ENCODE measurements at regions not wholly inside any gene's neighbourhood (a gene's known extent, or its start where the extent isn't known, plus 50 kb on each side); places are given as distances from the start of the nearest gene placed in this dataset.

DNA sequence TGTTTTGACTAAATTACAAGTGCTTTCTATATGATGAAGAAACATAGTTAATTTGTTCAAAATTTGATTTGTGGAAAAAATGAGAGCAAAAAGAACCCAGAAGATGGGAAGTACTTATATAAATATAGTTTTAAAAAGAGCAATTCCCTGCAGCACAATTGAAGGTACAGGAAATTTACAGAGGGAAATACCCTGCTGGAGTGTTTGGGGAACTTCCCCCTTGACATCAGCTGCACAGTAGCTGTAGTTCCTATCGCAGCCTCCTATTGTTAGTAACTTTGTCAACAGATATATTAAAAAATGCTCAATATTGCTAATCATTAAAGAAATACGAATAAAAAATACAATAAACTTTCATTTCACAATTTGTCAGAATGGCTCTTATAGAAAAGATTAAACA, 1118.8 kb upstream of the ZEB2 start:
- DNase-seq (ENCODE audit: low spot score), result no peak

DNA sequence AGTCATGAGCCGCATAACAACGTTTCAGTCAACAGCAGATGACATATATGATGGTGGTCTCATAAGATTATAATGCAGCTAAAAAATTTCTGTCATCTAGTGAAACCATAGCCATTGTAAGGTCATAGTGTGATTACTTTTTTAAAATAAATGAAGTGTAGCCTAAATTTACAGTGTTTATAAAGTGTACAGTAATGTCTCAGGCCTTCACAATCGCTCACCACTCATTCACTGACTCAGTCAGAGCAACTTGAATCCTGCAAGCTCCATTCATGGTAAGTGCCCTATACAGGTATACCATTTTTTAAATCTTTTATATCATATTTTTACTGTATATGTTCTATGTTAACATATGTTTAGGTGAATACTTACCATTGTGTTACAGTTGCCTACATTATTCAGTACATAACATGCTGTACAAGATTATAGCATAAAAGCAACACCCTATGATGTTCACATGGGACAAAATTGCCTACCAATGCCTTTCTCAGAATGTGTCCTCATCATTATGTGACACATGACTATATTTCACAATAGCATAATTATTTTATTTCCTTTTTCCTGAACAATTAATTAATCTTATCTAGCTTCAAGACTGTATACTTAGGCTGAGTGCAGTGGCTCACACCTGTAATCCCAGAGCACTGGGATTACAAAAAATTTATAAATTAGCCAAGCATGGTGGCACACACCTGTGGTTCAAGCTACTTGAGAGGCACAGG, 1115.9 kb upstream of the ZEB2 start:
- DNase-seq (ENCODE audit: low spot score), result no peak

DNA sequence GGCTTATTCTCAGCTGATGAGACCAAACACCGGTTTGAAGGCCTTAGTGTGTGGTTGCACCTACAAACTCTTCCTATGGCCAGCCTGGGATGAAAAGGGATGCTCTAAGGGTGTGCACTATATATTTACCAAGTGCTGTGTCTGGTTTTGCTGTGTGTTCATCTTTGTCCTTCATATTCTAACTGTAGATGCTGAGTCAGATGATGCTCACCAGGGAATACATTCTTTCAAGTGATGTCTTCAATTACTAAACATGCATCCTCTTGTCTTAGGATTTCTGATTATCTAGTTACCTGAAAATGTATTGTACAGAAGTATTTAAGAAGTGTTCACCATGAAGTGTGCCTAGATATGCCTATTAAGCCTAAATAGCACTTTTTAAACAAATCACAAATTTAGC, 1111.6 kb upstream of the ZEB2 start:
- no peak for DNase-seq (ENCODE audit: low spot score)

DNA sequence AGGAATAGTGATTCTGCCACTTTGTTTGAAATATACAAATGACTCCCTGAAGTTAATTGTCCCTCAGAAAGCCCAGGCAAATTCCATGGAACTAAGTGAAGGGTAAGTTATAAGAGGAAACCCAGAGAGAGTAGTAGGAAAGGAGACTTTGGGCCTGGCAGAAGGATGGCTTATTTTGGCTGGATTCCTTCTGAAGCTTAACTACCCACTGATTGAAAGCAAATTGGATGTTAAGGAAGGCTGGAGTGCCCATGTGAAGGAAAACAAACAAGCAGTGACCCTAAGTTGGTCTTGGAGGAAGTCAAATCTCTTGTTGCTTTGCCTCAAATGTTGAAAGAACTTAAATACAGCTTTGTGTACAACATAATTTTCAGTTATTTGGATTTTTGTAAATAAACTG, 1106.4 kb upstream of the ZEB2 start:
- no peak for DNase-seq (ENCODE audit: low spot score)

DNA sequence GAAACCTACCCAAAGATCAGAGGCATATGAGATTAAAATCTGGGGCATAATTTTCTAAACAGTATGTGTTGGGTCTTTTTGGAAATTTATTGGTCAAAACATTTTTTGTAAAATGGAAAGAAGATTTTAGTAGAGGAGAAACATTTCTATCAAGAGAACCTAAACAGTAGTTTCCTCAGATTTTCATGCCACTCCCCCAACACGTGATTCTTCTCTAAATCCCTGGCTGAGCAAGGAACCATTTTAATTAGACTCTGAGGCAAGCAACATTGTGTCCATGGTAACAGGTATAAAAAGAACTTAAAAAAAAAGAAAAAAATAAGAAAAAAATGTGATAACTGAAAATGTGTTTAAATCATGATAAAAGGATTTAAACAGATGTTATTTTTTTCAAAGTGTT, 1105.2 kb upstream of the ZEB2 start:
- DNase-seq (ENCODE audit: low spot score), result no peak

DNA sequence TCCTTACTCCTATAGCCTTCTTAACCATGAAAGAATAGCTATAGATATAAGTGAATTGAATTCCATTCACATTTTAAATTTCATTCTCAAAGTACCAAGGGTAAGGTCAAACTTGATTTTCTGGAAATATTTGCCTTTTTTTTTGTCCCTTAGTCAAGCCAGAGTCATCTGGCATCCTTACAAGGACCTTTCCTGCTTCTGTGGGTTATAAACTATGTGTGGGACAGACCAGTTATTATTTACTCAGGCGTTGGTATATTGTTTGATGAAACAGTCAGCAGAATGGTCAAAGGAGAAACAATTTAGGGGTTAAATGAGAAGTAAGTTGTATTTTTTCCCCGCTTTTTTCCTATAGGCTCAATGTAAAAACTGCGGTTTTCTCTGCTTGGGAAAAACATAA, 1103.2 kb upstream of the ZEB2 start:
- no peak for DNase-seq (ENCODE audit: low spot score)

DNA sequence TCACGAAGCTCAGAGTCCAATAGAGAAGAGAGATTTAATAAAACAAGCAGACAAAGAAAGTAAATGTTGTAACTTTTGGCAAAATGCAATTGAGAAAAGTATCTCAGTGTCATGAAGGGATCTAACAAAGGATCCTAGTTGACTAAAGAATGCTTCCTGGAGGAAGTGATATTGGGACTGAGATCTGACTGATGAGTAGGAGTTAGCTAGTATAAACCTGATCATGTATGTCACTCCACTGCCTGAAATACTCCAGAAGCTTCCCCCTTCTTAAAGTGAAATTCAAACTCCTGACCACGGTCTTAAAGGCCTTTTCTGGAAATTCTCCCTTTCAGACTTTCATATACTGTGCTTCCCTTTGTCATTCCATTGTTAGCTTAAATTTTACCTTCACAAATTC, 1102.4 kb upstream of the ZEB2 start:
- DNase-seq (ENCODE audit: low spot score), result no peak

DNA sequence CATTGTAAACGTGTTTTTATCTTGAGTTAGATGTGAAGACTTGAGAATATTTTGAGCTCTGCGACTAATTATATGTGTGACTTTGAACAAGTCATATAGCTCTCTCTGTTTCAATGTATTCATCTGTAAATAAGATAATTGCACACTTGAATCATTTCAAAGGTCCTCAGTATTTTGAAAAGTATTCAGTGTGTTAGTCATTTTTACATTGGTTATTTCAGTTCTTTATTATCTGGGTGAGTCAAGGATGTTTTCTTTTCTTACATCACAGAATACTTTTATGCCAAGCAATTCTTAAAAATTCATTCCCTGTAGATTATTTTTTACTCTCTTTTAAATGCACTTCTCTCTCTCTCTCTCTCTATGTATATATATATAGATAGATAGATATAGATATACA, 1098.0 kb upstream of the ZEB2 start:
- DNase-seq (ENCODE audit: low spot score), result no peak

DNA sequence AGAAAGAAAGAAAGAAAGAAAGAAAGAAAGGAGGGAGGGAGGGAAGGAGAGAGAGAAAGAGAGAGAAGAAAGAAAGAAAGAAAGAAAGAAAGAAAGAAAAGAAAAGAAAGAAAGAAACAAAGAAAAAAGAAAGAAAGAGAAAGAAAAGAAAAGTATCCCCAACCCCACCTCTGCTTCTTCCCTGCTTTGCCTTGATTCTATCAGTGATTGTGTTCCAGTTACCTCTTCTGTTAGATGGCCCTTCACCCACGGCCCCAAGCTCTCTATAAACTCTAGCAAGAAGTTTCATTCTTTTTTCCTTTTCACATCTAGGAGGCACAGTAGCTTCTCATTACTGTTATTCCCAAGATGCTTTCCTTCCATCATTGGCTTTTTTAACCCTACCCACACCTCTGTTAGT, 1097.5 kb upstream of the ZEB2 start:
- DNase-seq (ENCODE audit: low spot score), result no peak

DNA sequence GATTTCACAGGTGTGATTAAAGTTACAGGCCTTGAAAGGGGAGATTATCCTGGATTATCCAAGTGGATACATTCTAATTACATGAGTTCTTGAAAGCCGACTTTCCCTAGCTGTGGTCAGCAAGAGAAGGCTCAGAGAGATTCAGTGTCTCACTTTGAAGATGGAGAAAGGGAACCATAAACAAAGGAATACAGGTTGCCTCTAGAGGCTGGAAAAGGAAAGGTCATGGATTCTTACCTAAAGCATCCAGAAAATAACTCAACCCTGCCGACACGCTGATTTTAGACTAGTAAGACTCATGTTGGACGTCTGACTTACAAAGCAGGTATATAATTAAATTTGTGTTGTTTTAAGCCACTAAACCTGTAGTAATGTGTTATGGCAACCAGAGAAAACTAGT, 1095.7 kb upstream of the ZEB2 start:
- DNase-seq (ENCODE audit: low spot score), result no peak

DNA sequence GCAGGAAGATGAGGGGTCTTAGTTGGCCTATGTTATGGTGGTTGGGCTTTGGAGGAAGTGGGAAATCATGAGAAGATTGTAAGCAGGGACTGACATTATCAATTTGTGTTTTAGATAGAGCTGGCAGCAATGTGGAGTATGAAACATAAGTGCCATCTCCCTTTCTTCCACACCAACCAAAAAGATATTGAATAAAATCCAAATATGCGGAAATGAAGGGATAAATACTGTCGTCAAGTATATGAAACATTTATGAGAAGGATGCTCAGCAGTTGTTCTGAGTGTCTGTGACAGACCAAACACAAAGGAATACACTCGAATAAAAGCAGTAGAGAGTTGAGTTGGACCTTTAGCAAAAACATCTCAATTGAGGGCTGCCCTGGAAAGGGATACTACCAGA, 1090.0 kb upstream of the ZEB2 start:
- no peak for DNase-seq (ENCODE audit: low spot score)

DNA sequence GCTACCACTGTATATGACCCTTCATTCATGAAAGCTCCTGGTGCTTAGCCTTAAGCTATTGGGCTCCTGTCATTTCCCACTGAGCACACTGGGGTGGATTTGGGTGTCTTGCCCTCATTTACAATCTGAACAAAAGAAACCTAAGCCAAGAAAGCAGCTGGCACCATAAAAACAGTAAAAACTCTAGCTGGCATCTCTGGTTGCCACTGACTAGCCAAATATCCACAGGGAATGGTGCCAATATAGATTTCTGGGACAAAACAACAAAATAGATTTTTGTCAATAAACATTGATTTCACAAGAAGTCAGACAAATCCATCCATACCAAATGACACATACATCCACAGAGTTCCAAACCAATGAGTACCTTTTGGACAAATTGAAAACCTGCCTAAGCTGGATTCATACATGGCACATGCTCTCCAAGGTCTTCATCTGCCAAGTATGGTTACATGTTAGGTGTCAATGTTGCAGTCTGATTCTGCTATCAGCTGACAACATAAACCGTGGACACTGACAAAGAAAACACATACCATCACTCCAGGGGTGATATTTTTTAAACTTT, 1081.5 kb upstream of the ZEB2 start:
- no peak for DNase-seq (ENCODE audit: low spot score)

DNA sequence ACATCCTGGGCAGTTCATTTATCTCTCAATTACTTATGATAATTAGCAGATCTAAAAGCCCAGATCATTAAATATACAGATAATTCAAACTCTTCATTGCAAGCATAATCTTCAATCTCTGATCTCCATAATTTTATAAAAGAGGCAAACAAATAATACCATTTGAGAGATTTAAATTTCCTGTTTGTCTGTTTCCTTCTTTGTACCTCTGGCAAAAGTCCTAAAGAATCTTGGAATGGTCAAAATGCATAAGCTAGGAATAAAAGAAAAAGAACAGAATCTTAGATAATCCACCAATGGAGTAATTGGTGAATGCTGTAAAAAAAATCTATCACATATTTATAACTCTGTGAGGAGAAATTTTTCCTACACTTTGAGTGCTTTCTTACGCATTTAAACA, 1080.9 kb upstream of the ZEB2 start:
- no peak for DNase-seq (ENCODE audit: low spot score)

DNA sequence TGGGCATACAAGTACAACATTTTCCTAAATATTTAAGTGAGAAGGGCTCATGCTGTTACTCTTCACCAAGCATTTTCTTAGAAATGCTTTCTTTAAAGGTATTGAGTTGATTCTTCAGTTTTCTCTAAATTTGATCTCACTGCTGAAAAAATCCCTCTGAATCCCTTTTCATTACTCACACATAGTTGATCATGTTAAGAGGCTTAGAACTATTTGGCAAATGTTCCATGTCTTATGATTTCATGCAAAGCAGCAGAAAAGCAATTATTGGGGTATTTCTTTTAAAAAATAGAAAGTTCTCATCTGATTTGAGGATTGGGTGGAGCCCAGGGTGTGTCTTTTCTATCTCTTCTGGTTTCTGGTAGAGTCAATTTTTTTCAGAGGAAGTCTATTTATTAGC, 1079.8 kb upstream of the ZEB2 start:
- DNase-seq (ENCODE audit: low spot score), result no peak

DNA sequence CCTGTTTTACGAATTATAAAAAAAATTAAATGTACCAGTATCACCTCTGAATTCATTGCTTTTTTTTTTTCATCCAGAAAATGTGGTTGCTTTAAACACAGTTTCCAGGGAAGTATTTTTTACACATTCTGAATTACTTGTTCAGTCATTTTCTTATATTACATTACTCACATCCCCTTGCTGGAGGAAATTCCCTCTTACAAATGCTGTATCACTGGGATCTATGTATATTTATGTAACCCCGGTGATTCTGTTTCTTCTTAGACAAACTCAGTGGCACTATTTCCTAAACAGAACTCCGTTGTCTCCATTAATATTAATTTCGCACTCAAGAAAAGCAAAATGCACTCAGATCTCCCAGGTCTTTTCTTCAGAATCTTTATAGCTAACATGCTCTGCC, 1078.5 kb upstream of the ZEB2 start:
- DNase-seq (ENCODE audit: low spot score), result no peak

DNA sequence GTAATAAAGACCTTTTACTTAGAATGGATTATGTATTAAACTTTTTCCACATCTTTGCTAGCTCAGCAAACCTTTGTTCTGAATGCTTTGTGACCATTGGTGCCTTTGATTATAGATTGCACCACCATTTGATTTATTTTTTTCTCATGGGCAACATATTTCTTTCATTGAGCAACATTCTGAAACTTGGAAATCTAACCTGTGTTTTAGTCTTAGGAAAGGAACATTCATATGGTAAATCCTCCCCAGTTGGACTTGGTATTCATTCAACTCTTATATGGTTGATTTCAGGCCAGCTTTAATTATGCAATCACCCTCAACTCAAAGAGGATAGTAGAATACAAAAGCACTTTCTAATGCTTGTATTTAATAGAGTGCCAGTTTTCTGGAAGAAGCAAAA, 1077.9 kb upstream of the ZEB2 start:
- DNase-seq (ENCODE audit: low spot score), result no peak

DNA sequence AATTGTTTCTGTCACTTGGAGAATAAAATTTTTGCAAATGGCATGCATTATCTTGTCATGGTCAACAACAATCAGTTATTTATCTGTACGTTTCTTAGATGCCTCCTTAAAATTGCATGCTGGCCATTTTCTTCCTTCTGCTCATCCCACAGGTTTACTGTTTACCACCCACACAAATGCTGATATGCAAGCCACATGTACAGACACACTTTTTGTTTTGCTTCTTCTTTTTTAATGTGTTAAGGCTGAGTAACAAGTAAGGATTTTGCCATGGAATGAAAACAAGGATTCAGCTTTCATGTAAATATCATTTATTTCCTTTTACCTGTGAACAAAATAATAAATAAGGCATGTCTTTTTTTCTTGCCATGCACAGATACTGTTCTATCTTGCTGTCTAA, 1077.1 kb upstream of the ZEB2 start:
- DNase-seq (ENCODE audit: low spot score), result no peak

DNA sequence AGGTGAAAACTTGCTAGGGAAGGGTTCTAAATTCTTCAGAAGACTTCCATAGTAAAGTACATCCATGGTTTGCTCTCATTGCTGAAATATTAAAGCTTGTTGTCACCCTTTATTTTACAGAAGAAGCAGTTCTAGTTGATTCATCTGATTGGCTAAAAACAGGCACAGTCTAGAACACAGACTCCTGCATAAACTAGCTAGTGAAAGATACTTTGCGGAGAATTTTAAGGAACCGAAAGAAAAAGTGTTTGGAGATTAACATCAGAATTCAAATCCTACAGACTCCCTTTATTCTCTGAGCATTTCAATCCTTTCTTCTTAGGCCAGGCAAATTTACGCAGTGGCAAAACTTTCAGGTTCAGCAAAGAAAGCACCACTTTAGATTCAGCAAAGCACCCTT, 1076.5 kb upstream of the ZEB2 start:
- no peak for DNase-seq (ENCODE audit: low spot score)

DNA sequence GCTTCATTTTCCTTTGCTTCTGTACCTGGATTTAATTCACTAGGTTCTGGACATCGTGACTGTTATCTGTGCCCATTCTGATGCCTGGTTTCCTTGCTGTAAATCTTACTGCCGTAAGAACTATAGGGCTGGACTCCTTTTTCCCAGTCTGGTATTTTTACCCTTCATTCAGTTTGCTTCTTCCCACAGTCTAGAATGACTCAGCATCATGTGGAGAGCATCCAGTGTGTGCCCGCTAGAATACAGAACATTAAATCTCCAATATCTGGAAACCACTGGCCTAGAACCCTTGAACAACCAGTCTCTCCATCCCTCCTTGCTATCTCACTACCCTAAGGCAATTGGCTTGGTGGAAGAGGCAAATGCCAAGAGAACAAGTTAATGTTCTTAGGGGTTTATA, 1075.4 kb upstream of the ZEB2 start:
- no peak for DNase-seq (ENCODE audit: low spot score)

DNA sequence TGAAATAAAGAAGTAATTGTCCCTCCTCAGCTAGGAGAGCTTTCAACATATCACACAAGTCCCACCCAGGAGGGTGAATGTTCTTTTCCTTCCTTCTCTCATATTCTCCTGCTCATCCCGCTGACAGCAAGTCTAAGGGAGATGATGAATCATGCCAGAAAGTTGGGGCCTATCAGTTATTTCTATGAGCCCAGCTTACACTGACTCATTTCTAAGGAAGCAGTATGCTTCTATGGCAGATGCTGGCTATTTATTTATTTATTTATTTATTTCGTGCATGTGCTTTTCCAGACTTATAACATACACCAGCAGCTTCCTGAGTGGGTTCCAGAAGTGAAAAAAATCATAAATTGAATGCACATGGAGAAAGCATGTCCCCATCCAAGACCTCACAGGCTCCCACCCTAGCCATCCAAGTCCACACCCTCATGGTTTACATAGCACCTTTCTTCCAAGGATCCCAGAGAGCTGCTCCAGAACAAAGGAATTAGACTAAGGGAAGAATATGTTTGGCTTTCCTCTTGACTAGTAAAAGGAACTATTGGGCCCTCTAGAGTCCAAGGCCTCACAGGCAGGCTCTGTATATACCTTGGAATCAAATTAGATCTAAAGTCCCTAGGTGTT, 1074.2 kb upstream of the ZEB2 start:
- no peak for DNase-seq (ENCODE audit: low spot score)

DNA sequence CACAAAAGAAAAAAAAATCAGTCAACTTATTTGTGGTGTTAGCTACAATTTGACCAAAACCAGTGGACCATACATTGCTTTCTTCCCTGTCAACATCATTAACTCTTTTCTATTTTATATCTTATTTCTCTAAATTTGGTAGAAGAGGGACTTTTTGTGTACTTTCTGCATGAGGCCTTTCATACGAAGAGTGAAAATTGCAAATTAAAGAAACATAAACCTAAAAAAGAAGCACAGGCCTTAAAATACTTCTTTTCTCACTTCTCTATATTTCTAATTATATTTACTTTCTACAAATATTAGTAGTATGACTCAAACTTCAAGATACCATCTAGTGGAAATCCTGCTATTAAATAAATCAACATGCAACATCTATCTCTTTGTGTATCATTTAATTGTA, 1073.4 kb upstream of the ZEB2 start:
- no peak for DNase-seq (ENCODE audit: low spot score)

DNA sequence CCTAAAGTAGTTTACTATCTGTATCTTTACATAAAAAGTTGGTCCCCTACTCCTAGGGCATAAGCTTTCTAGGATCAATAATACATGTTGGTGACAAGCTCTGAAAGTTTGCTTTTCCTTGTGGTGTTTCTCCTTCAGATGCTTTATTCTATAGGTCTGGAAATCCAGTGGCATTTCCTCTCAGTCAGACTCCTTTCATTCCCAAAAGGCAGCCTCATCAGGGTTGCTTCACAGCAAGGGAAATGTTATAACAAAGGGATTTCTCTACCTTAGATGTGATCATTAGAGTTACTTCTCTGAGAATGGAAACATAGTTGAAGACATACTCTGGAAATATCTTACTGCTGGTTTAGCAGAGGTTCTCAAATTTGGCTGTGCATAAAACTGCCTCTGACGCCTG, 1072.4 kb upstream of the ZEB2 start:
- DNase-seq (ENCODE audit: low spot score), result no peak

DNA sequence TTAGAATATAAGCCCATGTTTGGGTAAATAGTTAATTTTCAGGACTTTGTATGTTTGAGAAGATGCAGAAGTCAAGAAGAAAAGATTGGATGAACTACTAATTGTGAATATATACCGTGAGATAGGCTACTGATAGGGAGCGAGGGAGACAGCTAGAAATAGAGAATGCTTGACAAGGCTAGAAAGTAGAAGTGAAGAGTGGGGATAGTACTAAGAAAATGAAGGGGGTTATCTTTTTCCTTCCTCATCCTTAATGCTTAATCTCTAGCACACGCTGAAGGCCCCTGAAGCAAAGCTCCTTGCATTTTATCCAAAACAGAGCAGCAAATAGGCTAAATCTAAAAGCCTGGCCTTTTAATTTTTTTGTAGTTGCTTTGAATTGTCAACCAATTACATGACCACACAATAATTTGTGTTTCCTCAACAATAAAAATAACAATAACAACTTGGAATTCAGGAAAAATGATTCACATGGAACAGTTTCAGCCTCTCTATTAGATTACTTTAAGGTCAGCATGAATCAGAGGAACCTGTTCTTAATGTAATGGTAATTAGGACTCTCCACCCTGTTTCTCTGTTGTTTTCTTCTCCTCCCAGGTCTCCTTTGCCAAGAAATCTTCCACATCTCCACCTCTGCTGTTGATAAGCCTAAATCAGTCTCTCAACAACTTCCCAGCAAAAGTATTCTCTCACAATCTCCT, 1071.3 kb upstream of the ZEB2 start:
- DNase-seq (ENCODE audit: low spot score), result no peak

Measured in SW480 (cell line).